GM03348 (cell line): ENCODE measurements at regions not wholly inside any gene's neighbourhood (a gene's known extent, or its start where the extent isn't known, plus 50 kb on each side); places are given as distances from the start of the nearest gene placed in this dataset.
"Not testable (repeated sequence)": the region's sequence is repeated elsewhere in the genome, so short reads cannot be mapped to it uniquely, and the experiment has no call there.

Experiments used
- DNase-seq: peaks from one replicate; pipeline ENCODE4 v3.0.0; 2012; ENCODE audit warnings: low spot score

GRCh38 chr3:104396974-104397669 is 969.6 kb upstream of the ALCAM start:
- no peak for DNase-seq

GRCh38 chr3:104397713-104398112 is 969.0 kb upstream of the ALCAM start:
- DNase-seq: no peak

- DNase-seq: no peak
These were observed 963.8 kb upstream of the ALCAM start for GRCh38 chr3:104402902-104403301.

GRCh38 chr3:104411757-104412156 is 955.0 kb upstream of the ALCAM start:
- no peak for DNase-seq

GRCh38 chr3:104412608-104413580 is 953.8 kb upstream of the ALCAM start:
- DNase-seq: no peak

GRCh38 chr3:104428337-104428925 is 938.3 kb upstream of the ALCAM start:
- DNase-seq: no peak

- DNase-seq: no peak
These were observed 937.0 kb upstream of the ALCAM start for GRCh38 chr3:104429727-104430126.

- DNase-seq: no peak
These were observed 930.2 kb upstream of the ALCAM start for GRCh38 chr3:104436506-104436905.

- peak; percentile 69 for DNase-seq
These were observed 929.5 kb upstream of the ALCAM start for GRCh38 chr3:104437131-104437750.

- peak; percentile 4 for DNase-seq
These were observed 928.8 kb upstream of the ALCAM start for GRCh38 chr3:104437891-104438290.

- no peak for DNase-seq
These were observed 928.0 kb upstream of the ALCAM start for GRCh38 chr3:104438706-104439105.

- DNase-seq: not testable (repeated sequence)
These were observed 921.3 kb upstream of the ALCAM start for GRCh38 chr3:104445252-104445919.

GRCh38 chr3:104447681-104448080 is 919.0 kb upstream of the ALCAM start:
- DNase-seq: no peak

- DNase-seq: no peak
These were observed 914.0 kb upstream of the ALCAM start for GRCh38 chr3:104452697-104453096.

GRCh38 chr3:104458657-104459056 is 908.1 kb upstream of the ALCAM start:
- no peak for DNase-seq

GRCh38 chr3:104460477-104461406 is 906.0 kb upstream of the ALCAM start:
- DNase-seq: peak; percentile 58

- DNase-seq: no peak
These were observed 905.3 kb upstream of the ALCAM start for GRCh38 chr3:104461431-104461830.

GRCh38 chr3:104472221-104472620 is 894.5 kb upstream of the ALCAM start:
- no peak for DNase-seq

GRCh38 chr3:104474011-104474410 is 892.7 kb upstream of the ALCAM start:
- DNase-seq: no peak

- no peak for DNase-seq
These were observed 863.7 kb upstream of the ALCAM start for GRCh38 chr3:104503022-104503421.
